Stimulated activated CD4-positive, alpha-beta T cell treated with anti-CD3 and anti-CD28 coated beads, Interleukin-12 subunit alpha, Interleukin-12 subunit beta, amount 100 ng/mL, for 48 hours (primary cell): ENCODE measurements at regions not wholly inside any gene's neighbourhood (a gene's known extent, or its start where the extent isn't known, plus 50 kb on each side); places are given as distances from the start of the nearest gene placed in this dataset.

Source experiments
- DNase-seq, 3 donors: peaks; one replicate each; pipeline ENCODE4 v3.0.0-alpha.2; 2020; ENCODE audit warnings: low read depth in 2 of 3, low spot score in 1 of 3

- no peak for DNase-seq
Measured at GRCh38 chr10:42970451-42971250, 106.2 kb upstream of the RET start.

- DNase-seq, result no peak
Measured at GRCh38 chr10:42971251-42971599, 105.6 kb upstream of the RET start.

- DNase-seq, result no peak
Measured at GRCh38 chr10:42972946-42973345, 103.9 kb upstream of the RET start.

- no peak for DNase-seq
Measured at GRCh38 chr10:42973411-42973810, 103.5 kb upstream of the RET start.

- no peak for DNase-seq
Measured at GRCh38 chr10:42973870-42974692, 102.8 kb upstream of the RET start.

- no peak for DNase-seq
Measured at GRCh38 chr10:42974693-42975002, 102.2 kb upstream of the RET start.

- no peak for DNase-seq
Measured at GRCh38 chr10:42975005-42975493, 101.8 kb upstream of the RET start.

GRCh38 chr10:42975558-42976340 is 101.1 kb upstream of the RET start:
- DNase-seq, result no peak

- DNase-seq, result no peak
Measured at GRCh38 chr10:42976351-42977031, 100.4 kb upstream of the RET start.

GRCh38 chr10:42977032-42977416 is 99.8 kb upstream of the RET start:
- DNase-seq, result no peak

- DNase-seq, result no peak
Measured at GRCh38 chr10:42979181-42979580, 97.7 kb upstream of the RET start.

GRCh38 chr10:42979721-42980467 is 97.0 kb upstream of the RET start:
- DNase-seq, result no peak

- no peak for DNase-seq
Measured at GRCh38 chr10:42980553-42981357, 96.1 kb upstream of the RET start.

GRCh38 chr10:42981358-42982236 is 95.3 kb upstream of the RET start:
- no peak for DNase-seq

GRCh38 chr10:42982891-42983506 is 93.9 kb upstream of the RET start:
- no peak for DNase-seq

GRCh38 chr10:42983591-42983990 is 93.3 kb upstream of the RET start:
- DNase-seq, result no peak

GRCh38 chr10:42984035-42984610 is 92.7 kb upstream of the RET start:
- DNase-seq, result no peak

- no peak for DNase-seq
Measured at GRCh38 chr10:42984761-42985325, 92.0 kb upstream of the RET start.
